SK-N-DZ (cell line): ENCODE measurements at regions not wholly inside any gene's neighbourhood (a gene's known extent, or its start where the extent isn't known, plus 50 kb on each side); places are given as distances from the start of the nearest gene placed in this dataset.

Experiments
- DNase-seq: peaks from one replicate; pipeline ENCODE4 v3.0.0-alpha.2; 2015; ENCODE audit warnings: low spot score

GRCh38 chr18:43482136-43482535 lies 204.8 kb upstream of the SYT4 start:
- DNase-seq: no peak

- DNase-seq: no peak
Observed at GRCh38 chr18:43482600-43482999, 205.3 kb upstream of the SYT4 start.

GRCh38 chr18:43484710-43485109 lies 207.4 kb upstream of the SYT4 start:
- DNase-seq: no peak

GRCh38 chr18:43485545-43485963 lies 208.3 kb upstream of the SYT4 start:
- no peak for DNase-seq

- DNase-seq: peak; percentile 10
Observed at GRCh38 chr18:43486462-43486861, 209.2 kb upstream of the SYT4 start.

GRCh38 chr18:43501099-43501498 lies 223.8 kb upstream of the SYT4 start:
- DNase-seq: no peak

GRCh38 chr18:43506935-43507334 lies 229.6 kb upstream of the SYT4 start:
- DNase-seq: no peak

- DNase-seq: no peak
Observed at GRCh38 chr18:43507842-43508481, 230.7 kb upstream of the SYT4 start.

GRCh38 chr18:43514747-43515146 lies 237.5 kb upstream of the SYT4 start:
- no peak for DNase-seq

GRCh38 chr18:43515481-43515880 lies 238.2 kb upstream of the SYT4 start:
- no peak for DNase-seq

- no peak for DNase-seq
Observed at GRCh38 chr18:43524260-43524659, 247.0 kb upstream of the SYT4 start.

GRCh38 chr18:43525169-43525568 lies 247.9 kb upstream of the SYT4 start:
- DNase-seq: no peak

GRCh38 chr18:43526426-43527145 lies 249.3 kb upstream of the SYT4 start:
- DNase-seq: no peak

GRCh38 chr18:43531438-43531837 lies 254.1 kb upstream of the SYT4 start:
- DNase-seq: no peak

- DNase-seq: no peak
Observed at GRCh38 chr18:43533371-43533770, 256.1 kb upstream of the SYT4 start.

- no peak for DNase-seq
Observed at GRCh38 chr18:43534511-43534910, 257.2 kb upstream of the SYT4 start.

GRCh38 chr18:43539862-43540261 lies 262.6 kb upstream of the SYT4 start:
- no peak for DNase-seq

GRCh38 chr18:43542016-43542415 lies 264.7 kb upstream of the SYT4 start:
- DNase-seq: peak; percentile 60

- peak; percentile 96 for DNase-seq
Observed at GRCh38 chr18:43543236-43543635, 265.9 kb upstream of the SYT4 start.

GRCh38 chr18:43547456-43547855 lies 270.2 kb upstream of the SYT4 start:
- no peak for DNase-seq

GRCh38 chr18:43559507-43559906 lies 282.2 kb upstream of the SYT4 start:
- DNase-seq: no peak

- DNase-seq: peak; percentile 59
Observed at GRCh38 chr18:43563780-43564179, 286.5 kb upstream of the SYT4 start.

- DNase-seq: no peak
Observed at GRCh38 chr18:43570593-43570992, 293.3 kb upstream of the SYT4 start.
